Tibial artery (tissue), 4 donors: ENCODE measurements at regions not wholly inside any gene's neighbourhood (a gene's known extent, or its start where the extent isn't known, plus 50 kb on each side); places are given as distances from the start of the nearest gene placed in this dataset.
"Not testable (repeated sequence)": the region's sequence is repeated elsewhere in the genome, so short reads cannot be mapped to it uniquely, and the experiment has no call there.

Experiments
- DNase-seq, 2 donors: peaks; one replicate each; pipeline ENCODE4 v3.0.0-alpha.2; 2019
- H3K27ac ChIP-seq, 2 donors: fragments of 200-600 bp; sonication (generic) in 1 of 2; 1 replicate in 1 of 2; 2 replicates in 1 of 2; pipeline ENCODE4 v1.5.1; 2018 to 2019; ENCODE audit warnings: mild to moderate bottlenecking in 1 of 2
- H3K27me3 ChIP-seq, 2 donors: fragments of 200-600 bp; sonication (generic) in 1 of 2; one replicate each; pipeline versions ENCODE4 v1.5.1 to v1.6.0; 2016 to 2019
- H3K36me3 ChIP-seq, 3 donors: fragments of 200-600 bp; sonication (generic) in 2 of 3; one replicate each; pipeline ENCODE4 v1.5.1; 2016 to 2019; ENCODE audit warnings: mild to moderate bottlenecking in 2 of 3
- H3K4me1 ChIP-seq, 4 donors: fragments of 200-600 bp; sonication (generic) in 2 of 4; 1 replicate in 3 of 4; 2 replicates in 1 of 4; pipeline ENCODE4 v1.5.1; 2016 to 2019
- H3K4me3 ChIP-seq, 2 donors: fragments of 200-600 bp; sonication (generic) in 1 of 2; 1 replicate in 1 of 2; 2 replicates in 1 of 2; pipeline ENCODE4 v1.5.1; 2018 to 2019; ENCODE audit warnings: mild to moderate bottlenecking in 2 of 2
- H3K9me3 ChIP-seq, 3 donors: fragments of 200-600 bp; sonication (generic) in 1 of 3; one replicate each; pipeline ENCODE4 v1.5.1; 2016 to 2019
- intact Hi-C: fragments of 100-400 bp; cut with DNase I; formaldehyde crosslinking; loops from one replicate; pipeline ENCODE4 v1.15.0; 2023; ENCODE audit warnings: low total_unique reads
- TF ChIP-seq, protein P1 (sequence below), 2 experiments: fragments of 200-600 bp in 1 of 2; fragments of 450-650 bp in 1 of 2; IDR thresholded peaks; one replicate each; pipeline ENCODE4 v1.5.1; 2017 to 2019; ENCODE audit warnings: antibody characterized with exemption in 2 of 2, mild to moderate bottlenecking in 1 of 2, moderate library complexity in 1 of 2

DNA sequence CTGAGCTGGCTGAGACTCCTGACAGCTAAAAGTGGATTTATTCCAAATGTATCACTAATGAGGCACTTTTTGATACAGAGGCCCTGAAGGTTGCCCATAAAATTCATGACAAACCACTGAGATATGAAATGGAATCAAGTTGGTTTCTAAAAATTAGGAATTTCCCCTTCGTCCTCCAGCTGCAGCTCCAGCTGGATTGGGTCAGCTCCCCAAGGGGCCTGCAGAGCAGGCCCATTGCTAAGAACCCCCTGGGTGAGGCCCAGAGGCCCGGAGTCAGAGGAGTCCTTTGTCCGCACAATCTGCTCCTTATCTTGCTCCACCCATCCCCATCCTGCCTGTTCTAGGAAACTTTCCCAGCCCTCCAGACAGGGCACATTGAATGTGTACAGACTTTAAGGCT is 163.5 kb upstream of the TOP1 start:
- no peak overlapping the region for H3K4me3 ChIP-seq
- TF ChIP-seq, protein P1, sequence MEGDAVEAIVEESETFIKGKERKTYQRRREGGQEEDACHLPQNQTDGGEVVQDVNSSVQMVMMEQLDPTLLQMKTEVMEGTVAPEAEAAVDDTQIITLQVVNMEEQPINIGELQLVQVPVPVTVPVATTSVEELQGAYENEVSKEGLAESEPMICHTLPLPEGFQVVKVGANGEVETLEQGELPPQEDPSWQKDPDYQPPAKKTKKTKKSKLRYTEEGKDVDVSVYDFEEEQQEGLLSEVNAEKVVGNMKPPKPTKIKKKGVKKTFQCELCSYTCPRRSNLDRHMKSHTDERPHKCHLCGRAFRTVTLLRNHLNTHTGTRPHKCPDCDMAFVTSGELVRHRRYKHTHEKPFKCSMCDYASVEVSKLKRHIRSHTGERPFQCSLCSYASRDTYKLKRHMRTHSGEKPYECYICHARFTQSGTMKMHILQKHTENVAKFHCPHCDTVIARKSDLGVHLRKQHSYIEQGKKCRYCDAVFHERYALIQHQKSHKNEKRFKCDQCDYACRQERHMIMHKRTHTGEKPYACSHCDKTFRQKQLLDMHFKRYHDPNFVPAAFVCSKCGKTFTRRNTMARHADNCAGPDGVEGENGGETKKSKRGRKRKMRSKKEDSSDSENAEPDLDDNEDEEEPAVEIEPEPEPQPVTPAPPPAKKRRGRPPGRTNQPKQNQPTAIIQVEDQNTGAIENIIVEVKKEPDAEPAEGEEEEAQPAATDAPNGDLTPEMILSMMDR (IDR thresholded peaks at IDR 0.05): no peak
- no peaks in the 10 kb centered on the region for H3K9me3 ChIP-seq
- no peaks in the 10 kb centered on the region for H3K36me3 ChIP-seq
- no peak overlapping the region for H3K27ac ChIP-seq
- DNase-seq: no peak
- intact Hi-C loops: no loop called here
- peaks cover 5 to 26% (median 19%) of the 10 kb centered on the region in 4 donors for H3K4me1 ChIP-seq
- H3K27me3 ChIP-seq: no peaks in the 10 kb centered on the region

DNA sequence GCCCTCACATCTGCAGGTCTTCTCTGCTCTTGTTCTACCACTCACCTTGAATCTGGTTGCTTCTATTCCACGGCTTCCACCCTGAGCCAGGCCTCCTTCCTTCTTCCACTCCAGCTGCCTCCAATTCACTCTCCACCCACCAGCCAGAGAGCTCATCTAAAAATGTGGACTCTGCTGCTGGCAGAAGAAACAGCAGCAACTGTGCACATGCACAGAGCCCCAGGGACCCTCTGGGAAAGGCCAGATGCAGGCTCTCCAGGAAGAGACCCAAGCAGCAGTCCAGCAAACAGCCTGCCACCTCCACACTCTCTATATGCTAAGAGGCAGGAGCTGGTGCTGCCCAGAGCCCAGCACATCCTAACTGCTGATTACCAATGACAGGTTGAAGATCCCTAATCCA is 162.6 kb upstream of the TOP1 start:
- Histone ChIP-seq H3K27me3 (no peaks in the 10 kb centered on the region), H3K27ac (no peak overlapping the region), H3K36me3 (no peaks in the 10 kb centered on the region), H3K4me1 (peaks cover 5 to 32% (median 21%) of the 10 kb centered on the region in 4 donors), H3K4me3 (no peak overlapping the region), H3K9me3 (no peaks in the 10 kb centered on the region)
- TF ChIP-seq, protein P1 (IDR thresholded peaks at IDR 0.05): no peak
- DNase-seq: no peak
- intact Hi-C loops: no loop called here

DNA sequence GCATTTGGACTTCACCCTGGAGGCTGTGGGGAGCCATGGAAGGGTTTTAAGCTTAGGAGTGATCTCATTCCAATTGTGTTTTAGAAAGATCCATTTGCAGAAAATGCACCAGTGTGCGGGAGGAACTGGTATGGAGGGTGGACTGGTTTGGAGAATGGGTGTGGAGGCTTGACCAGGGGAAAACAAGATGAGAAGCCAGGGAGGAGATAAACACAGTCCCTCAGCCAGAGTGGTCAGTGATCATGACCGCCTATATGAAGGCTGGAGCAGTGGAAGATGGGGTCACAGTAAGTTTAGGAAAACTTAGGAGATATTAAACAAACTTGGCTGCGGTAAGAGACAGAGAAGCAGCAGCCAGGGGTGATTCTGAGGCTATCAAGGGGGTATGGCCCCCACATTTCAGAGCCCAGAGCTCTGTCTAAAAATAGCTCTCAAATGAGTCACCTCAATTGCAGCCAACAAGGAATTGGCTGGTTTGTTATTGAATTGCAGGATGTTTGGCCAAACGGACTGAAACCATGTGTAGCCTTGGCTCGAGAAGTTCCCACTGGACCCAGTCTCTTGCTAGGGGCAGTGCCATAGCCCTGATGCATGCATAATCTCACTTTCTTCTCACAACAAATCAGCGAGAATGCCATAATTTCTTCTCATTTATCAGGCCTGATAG is 159.9 kb upstream of the TOP1 start:
- Histone ChIP-seq H3K4me1 (peaks cover 5 to 32% (median 21%) of the 10 kb centered on the region in 4 donors), H3K27me3 (no peaks in the 10 kb centered on the region), H3K4me3 (no peak overlapping the region), H3K27ac (peak overlapping the region; percentile 2 to 68), H3K36me3 (no peaks in the 10 kb centered on the region), H3K9me3 (no peaks in the 10 kb centered on the region)
- TF ChIP-seq, protein P1 (IDR thresholded peaks at IDR 0.05): no peak
- intact Hi-C loops: no loop called here
- peak; percentile 49 to 81 for DNase-seq

DNA sequence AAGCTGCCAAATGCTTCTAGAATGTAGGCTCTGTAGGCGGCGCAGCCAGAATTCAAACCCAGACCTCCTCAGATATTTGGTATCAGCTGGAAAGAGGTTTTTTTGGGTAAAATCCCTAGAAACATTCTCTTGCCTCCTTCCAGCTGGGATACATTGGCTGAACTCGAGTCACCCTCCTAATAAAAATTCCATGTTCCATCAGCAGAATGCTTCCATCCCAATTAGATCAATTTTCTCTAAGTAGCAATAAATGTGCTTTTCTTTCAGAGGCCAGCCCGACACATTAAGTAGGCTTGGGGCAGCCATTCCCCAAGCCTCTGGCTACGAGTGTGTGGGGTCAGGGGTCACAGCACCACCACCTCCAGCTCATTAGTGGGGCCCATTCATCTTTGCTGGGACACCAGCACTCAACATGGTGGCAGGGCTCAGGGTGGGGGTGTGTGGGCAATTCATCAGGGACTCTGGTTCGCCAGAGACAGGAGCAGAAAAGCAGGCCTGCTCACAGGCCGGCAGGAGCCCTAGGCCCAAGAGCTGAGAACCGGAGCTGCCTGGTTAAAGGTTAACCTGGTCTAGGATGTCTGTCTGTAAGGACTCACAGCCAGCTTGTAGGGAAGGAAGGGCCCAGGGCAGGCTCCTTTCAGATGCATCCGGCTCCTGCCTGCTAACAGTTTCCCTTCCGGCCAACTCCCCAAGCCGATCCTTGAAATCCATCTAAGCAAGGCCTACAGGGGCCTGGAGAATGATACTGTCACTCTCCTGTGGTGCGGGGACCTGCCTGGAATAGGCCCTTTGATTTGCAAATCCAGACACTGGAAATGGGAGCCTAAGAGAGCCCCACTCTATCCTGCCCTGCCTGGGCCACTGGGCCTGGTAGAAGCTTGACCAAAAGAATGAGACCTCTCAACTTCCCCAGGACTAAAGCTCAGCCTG is 159.1 kb upstream of the TOP1 start:
- DNase-seq: no peak
- H3K4me1 ChIP-seq: peaks cover 5 to 32% (median 21%) of the 10 kb centered on the region in 4 donors
- no peaks in the 10 kb centered on the region for H3K9me3 ChIP-seq
- intact Hi-C loops: no loop called here
- H3K36me3 ChIP-seq: no peaks in the 10 kb centered on the region
- no peak overlapping the region for H3K4me3 ChIP-seq
- H3K27ac ChIP-seq: peak overlapping the region; percentile 2 to 68
- no peaks in the 10 kb centered on the region for H3K27me3 ChIP-seq
- TF ChIP-seq, protein P1 (IDR thresholded peaks at IDR 0.05): no peak

DNA sequence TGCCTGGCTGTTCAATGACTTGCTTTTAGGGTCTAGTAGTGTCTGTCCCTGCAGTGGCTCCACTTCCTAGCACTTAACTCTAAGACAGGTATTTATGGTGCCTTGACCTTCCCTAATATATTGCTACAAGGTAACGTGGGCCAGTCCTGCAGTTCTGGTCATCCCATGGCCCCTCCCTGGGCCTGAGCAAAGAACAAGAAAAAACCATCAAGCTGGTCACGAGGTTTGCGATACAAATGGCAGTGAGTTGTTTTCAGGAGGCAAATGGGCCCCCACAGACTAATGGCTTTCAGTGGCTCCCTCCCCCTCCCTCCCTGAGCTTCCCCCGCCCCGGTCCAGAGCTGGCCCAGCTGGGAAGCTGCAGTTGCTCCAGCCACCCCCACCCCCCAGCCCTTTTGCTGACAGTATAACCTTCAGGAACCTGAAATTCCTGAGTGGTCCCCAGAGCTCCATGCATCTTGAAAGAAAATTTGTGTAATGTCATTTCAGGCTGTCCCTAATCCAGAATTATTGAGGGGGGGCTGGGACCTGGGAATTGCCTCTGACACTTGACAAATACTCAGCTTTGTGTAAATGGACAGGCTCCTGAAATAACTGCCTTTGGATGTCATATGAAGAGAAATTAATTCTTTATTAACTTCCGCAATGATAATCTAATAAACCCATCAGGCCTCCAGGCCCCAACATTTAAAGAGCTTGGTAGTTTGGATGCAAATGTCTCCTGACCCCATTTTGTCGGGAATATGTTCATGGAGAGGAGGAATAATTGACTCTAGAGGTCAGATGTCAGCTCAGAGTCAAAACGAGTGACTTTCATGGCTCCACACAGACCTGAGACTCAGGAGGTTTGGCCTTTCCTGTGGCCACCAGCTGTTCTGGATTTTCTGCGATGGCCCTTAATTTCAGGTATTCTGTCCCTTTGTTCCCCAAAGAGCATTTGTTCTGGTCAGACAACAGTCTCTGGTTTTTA is 153.2 kb upstream of the TOP1 start:
- H3K36me3 ChIP-seq: no peaks in the 10 kb centered on the region
- no peaks in the 10 kb centered on the region for H3K27me3 ChIP-seq
- no peak overlapping the region for H3K4me3 ChIP-seq
- H3K9me3 ChIP-seq: peaks cover 0 to 1% (median under 1%) of the 10 kb centered on the region in 3 donors
- peaks cover 0 to 3% (median 2%) of the 10 kb centered on the region in 4 donors for H3K4me1 ChIP-seq
- DNase-seq: no peak
- no peak overlapping the region for H3K27ac ChIP-seq
- intact Hi-C loops: no loop called here
- TF ChIP-seq, protein P1 (IDR thresholded peaks at IDR 0.05): no peak

DNA sequence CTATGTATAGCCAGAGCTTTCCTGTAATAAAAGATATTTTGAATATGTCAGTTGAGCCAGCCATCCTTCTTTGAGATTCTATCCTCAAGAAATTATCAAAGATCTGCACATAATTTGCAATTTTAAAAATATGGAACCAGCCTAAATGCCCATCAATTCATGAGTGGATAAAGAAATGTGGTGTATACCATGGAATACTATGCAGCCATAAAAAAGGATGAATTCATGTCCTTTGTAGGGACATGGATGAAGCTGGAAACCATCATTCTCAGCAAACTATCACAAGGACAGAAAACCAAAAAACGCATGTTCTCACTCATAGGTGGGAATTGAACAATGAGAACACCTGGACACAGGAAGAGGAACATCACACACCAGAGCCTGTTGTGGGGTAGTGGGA is 150.5 kb upstream of the TOP1 start:
- DNase-seq, H3K27ac ChIP-seq, H3K36me3 ChIP-seq, H3K9me3 ChIP-seq, H3K27me3 ChIP-seq, H3K4me1 ChIP-seq, intact Hi-C loops, H3K4me3 ChIP-seq: not testable (repeated sequence)
